ENCODE measurements at regions not wholly inside any gene's neighbourhood (a gene's known extent, or its start where the extent isn't known, plus 50 kb on each side); places are given as distances from the start of the nearest gene placed in this dataset.

GRCh38 chr6:23890543-23891227, 235.3 kb upstream of the NRSN1 start:
- H3K4me3 ChIP-seq = no peak overlapping the region
- DNase-seq = peak in 1 of 3 donors; percentile 1
- 54 to 68% methylated on average over 3 of the region's 3 CpGs for WGBS, 2 donors
- TF ChIP-seq CTCF (IDR thresholded peaks at IDR 0.05; ENCODE audit: control extremely low read depth, extremely low read depth) = no peak
- H3K27me3 ChIP-seq (ENCODE audit: control insufficient read depth in 3 of 3, insufficient read depth in 3 of 3, low read length in 2 of 3) = no peaks in the 10 kb centered on the region
- no peaks in the 10 kb centered on the region for H3K36me3 ChIP-seq (ENCODE audit: control insufficient read depth in 4 of 4, insufficient read depth in 4 of 4, low read length in 4 of 4)
- ATAC-seq (ENCODE audit: insufficient read depth, low FRiP score) = no peak
- H3K9ac ChIP-seq (ENCODE audit: insufficient read depth in 1 of 2, low read length in 2 of 2) = no peak overlapping the region
- H3K9me3 ChIP-seq (ENCODE audit: control insufficient read depth in 4 of 4, insufficient read depth in 3 of 4, low read length in 3 of 4) = peaks cover 0 to 2% (median 0%) of the 10 kb centered on the region in 4 donors
- no peak overlapping the region for H3K27ac ChIP-seq (ENCODE audit: low read depth in 1 of 2, low read length in 1 of 2)
- no peaks in the 10 kb centered on the region for H3K4me1 ChIP-seq (ENCODE audit: control insufficient read depth in 5 of 5, insufficient read depth in 5 of 5, low read length in 5 of 5)

- H3K9me3 ChIP-seq (ENCODE audit: control insufficient read depth in 4 of 4, insufficient read depth in 3 of 4, low read length in 3 of 4) = no peaks in the 10 kb centered on the region
- no peaks in the 10 kb centered on the region for H3K27me3 ChIP-seq (ENCODE audit: control insufficient read depth in 3 of 3, insufficient read depth in 3 of 3, low read length in 2 of 3)
- no peak overlapping the region for H3K9ac ChIP-seq (ENCODE audit: insufficient read depth in 1 of 2, low read length in 2 of 2)
- TF ChIP-seq CTCF (IDR thresholded peaks at IDR 0.05; ENCODE audit: control extremely low read depth, extremely low read depth) = no peak
- H3K4me1 ChIP-seq (ENCODE audit: control insufficient read depth in 5 of 5, insufficient read depth in 5 of 5, low read length in 5 of 5) = no peaks in the 10 kb centered on the region
- DNase-seq = no peak
- H3K27ac ChIP-seq (ENCODE audit: low read depth in 1 of 2, low read length in 1 of 2) = no peak overlapping the region
- H3K36me3 ChIP-seq (ENCODE audit: control insufficient read depth in 4 of 4, insufficient read depth in 4 of 4, low read length in 4 of 4) = no peaks in the 10 kb centered on the region
- WGBS, 2 donors = 44 to 63% methylated on average over 8 of the region's 8 CpGs
- no peak overlapping the region for H3K4me3 ChIP-seq
- ATAC-seq (ENCODE audit: insufficient read depth, low FRiP score) = no peak
These were observed 220.7 kb upstream of the NRSN1 start for GRCh38 chr6:23905133-23905815.

- Histone ChIP-seq H3K9me3 (ENCODE audit: control insufficient read depth in 4 of 4, insufficient read depth in 3 of 4, low read length in 3 of 4) (no peaks in the 10 kb centered on the region), H3K36me3 (ENCODE audit: control insufficient read depth in 4 of 4, insufficient read depth in 4 of 4, low read length in 4 of 4) (no peaks in the 10 kb centered on the region), H3K4me3 (no peak overlapping the region), H3K27ac (ENCODE audit: low read depth in 1 of 2, low read length in 1 of 2) (no peak overlapping the region), H3K4me1 (ENCODE audit: control insufficient read depth in 5 of 5, insufficient read depth in 5 of 5, low read length in 5 of 5) (no peaks in the 10 kb centered on the region), H3K9ac (ENCODE audit: insufficient read depth in 1 of 2, low read length in 2 of 2) (no peak overlapping the region), H3K27me3 (ENCODE audit: control insufficient read depth in 3 of 3, insufficient read depth in 3 of 3, low read length in 2 of 3) (no peaks in the 10 kb centered on the region)
- no peak for TF ChIP-seq CTCF (IDR thresholded peaks at IDR 0.05; ENCODE audit: control extremely low read depth, extremely low read depth)
- ATAC-seq (ENCODE audit: insufficient read depth, low FRiP score) (no peak), DNase-seq (no peak)
- WGBS, 2 donors = 81 to 85% methylated on average over 2 of the region's 2 CpGs
These were observed 215.6 kb upstream of the NRSN1 start for GRCh38 chr6:23910420-23910819.

Measured in lung (tissue), 11 donors.